Central memory CD8-positive, alpha-beta T cell (primary cell): ENCODE measurements at regions not wholly inside any gene's neighbourhood (a gene's known extent, or its start where the extent isn't known, plus 50 kb on each side); places are given as distances from the start of the nearest gene placed in this dataset.

Experiments
- ATAC-seq: fragments of 150-1000 bp; cut with Tn5 transposase; replicated peaks from 2 replicates; pipeline ENCODE4 v1.10.0; 2022; ENCODE audit warnings: mild to moderate bottlenecking, moderate FRiP score, moderate number of reproducible peaks; ENCODE audit not compliant: poor library complexity, severe bottlenecking; ENCODE audit errors: extremely low read depth
- DNase-seq, 2 donors: peaks; one replicate each; pipeline ENCODE4 v3.0.0; 2021; ENCODE audit warnings: low spot score in 2 of 2
- H3K27ac Mint-ChIP-seq: one replicate; pipeline ENCODE4 v1.8.0; 2022; ENCODE audit warnings: low read depth, mild to moderate bottlenecking, moderate library complexity, mixed read lengths
- H3K27me3 Mint-ChIP-seq: one replicate; pipeline ENCODE4 v1.8.0; 2022; ENCODE audit warnings: mixed read lengths
- H3K36me3 Mint-ChIP-seq: one replicate; pipeline ENCODE4 v1.8.0; 2022; ENCODE audit warnings: mild to moderate bottlenecking, moderate library complexity, mixed read lengths; ENCODE audit not compliant: insufficient read depth
- H3K4me1 Mint-ChIP-seq: one replicate; pipeline ENCODE4 v1.8.0; 2022; ENCODE audit warnings: mixed read lengths
- H3K4me3 Mint-ChIP-seq: one replicate; pipeline ENCODE4 v1.8.0; 2022; ENCODE audit warnings: mild to moderate bottlenecking, moderate library complexity, mixed read lengths
- H3K9me3 Mint-ChIP-seq: one replicate; pipeline ENCODE4 v1.8.0; 2022; ENCODE audit warnings: mixed read lengths

DNA sequence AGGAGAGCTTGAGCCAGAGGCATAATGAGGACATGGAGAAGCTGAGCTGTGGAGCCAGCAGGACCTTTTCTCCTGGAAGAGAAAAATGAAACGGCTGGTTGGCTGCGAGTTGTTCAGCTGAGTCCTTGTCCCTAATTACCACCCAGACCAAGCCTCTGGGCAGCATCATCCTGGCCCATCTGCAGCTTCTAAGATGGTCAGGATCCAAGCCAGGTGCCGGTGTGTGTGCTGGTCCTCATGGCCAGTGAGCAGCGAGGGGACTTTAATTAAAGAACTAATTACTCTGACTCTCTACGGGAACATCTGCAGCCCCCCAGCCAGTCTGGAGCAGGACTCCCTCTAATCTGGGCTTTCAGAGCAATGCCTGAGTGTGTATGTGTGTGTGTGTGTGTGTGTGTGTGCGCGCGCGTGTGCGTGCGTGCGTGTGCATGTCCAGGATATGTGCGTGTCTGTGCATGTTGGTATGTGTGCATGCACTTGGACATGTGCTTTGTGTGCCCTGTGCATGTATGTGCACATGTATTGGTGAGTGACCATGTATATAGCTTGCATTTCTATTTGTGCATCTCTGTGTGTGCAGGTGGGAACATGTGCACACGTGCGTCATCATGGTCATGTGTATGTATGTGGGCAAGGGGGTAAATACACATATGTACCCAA is 173.9 kb downstream of the DHX35 start:
- ATAC-seq, result no peak
- Mint-ChIP-seq H3K36me3 (peaks cover 2% of the 10 kb centered on the region), H3K4me3 (no peak overlapping the region), H3K4me1 (no peaks in the 10 kb centered on the region), H3K27me3 (peaks cover 37% of the 10 kb centered on the region), H3K27ac (no peak overlapping the region), H3K9me3 (no peaks in the 10 kb centered on the region)
- DNase-seq, result no peak

DNA sequence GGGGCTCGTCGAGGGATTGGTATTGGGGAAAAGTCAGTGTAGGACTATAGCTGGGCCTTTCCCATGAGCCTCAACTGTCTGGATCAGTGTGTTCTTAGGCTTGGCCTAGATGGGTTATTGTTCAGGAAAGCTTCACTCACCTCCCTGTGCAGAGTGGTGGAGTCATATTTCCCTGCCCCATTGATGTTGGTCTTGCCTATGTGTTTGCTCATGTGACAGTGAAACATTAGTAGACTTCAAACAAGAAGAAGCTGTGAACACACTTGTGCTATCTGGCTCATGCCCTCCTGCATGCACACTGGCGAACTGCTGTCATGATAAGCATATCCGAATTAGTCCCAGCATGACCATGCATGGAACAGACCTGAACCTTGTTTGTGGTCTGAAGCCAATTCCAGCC is 171.1 kb downstream of the DHX35 start:
- Mint-ChIP-seq H3K36me3 (no peaks in the 10 kb centered on the region), H3K9me3 (no peaks in the 10 kb centered on the region), H3K27ac (no peak overlapping the region), H3K4me3 (no peak overlapping the region), H3K27me3 (peaks cover 16% of the 10 kb centered on the region), H3K4me1 (no peaks in the 10 kb centered on the region)
- DNase-seq (no peak), ATAC-seq (no peak)

DNA sequence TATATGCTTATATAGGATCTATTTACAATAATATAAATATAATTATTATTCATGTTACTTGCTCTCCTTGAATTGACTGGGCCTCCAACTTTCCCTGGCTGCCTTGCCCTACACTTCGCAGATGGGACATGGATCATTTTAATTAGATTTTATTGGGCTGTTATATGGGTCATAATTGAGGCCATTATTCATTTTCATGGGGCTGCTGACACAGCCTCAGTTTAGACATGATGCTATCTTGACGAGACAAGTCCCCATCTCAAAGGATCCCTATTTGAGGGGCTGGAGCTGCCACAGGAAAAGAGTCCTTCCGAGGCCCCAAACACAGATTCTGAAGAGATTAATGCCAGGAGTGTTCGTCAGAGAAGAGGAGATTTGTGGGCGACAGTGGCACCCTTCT is 170.4 kb downstream of the DHX35 start:
- H3K9me3 Mint-ChIP-seq, result no peaks in the 10 kb centered on the region
- no peak for DNase-seq
- no peaks in the 10 kb centered on the region for H3K4me1 Mint-ChIP-seq
- no peak overlapping the region for H3K4me3 Mint-ChIP-seq
- peaks cover 11% of the 10 kb centered on the region for H3K27me3 Mint-ChIP-seq
- H3K27ac Mint-ChIP-seq, result no peak overlapping the region
- no peaks in the 10 kb centered on the region for H3K36me3 Mint-ChIP-seq
- no peak for ATAC-seq

DNA sequence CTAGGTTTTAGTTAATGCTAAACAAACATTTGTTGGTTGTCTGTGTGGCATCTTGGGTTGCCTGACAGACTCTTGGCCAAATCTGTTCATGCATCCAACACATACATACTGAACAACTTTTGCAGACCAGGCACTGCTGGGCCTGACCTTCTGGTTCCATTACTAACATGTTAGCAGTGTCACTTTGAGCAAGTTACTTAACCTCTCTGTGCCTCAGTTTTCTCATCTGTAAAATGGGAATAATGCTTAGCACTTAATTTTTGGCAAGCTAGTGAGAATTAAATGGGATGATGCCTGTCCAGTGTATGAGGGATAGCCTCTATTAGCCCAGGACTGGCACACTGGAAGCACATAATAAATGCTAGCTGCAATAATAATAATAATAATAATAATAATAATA is 169.9 kb downstream of the DHX35 start:
- Mint-ChIP-seq H3K4me1 (no peaks in the 10 kb centered on the region), H3K27me3 (peaks cover 7% of the 10 kb centered on the region), H3K27ac (no peak overlapping the region), H3K36me3 (no peaks in the 10 kb centered on the region), H3K9me3 (no peaks in the 10 kb centered on the region), H3K4me3 (no peak overlapping the region)
- DNase-seq (no peak), ATAC-seq (no peak)

DNA sequence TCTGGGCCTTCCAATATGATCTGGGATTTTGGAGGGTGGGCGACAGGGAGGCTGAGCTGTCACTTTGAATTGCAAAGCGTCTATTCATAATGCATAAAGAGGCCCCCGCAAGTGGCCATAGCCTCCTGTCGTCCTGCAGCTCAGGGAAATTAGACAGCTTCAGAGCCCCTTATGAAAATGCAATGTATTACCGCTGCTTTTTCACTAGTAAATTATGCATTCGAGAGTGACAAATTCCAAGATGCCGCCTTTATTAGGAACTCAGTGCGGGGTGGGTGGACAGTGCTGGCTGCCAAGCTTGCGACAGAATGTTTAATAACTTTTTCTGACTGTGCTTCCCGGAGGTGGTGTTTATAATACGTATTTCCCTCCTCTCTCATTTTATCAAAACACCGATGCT is 168.5 kb downstream of the DHX35 start:
- no peak overlapping the region for H3K4me3 Mint-ChIP-seq
- no peaks in the 10 kb centered on the region for H3K4me1 Mint-ChIP-seq
- no peak for DNase-seq
- H3K36me3 Mint-ChIP-seq, result no peaks in the 10 kb centered on the region
- no peak for ATAC-seq
- no peak overlapping the region for H3K27ac Mint-ChIP-seq
- H3K9me3 Mint-ChIP-seq, result no peaks in the 10 kb centered on the region
- peaks cover 3% of the 10 kb centered on the region for H3K27me3 Mint-ChIP-seq

DNA sequence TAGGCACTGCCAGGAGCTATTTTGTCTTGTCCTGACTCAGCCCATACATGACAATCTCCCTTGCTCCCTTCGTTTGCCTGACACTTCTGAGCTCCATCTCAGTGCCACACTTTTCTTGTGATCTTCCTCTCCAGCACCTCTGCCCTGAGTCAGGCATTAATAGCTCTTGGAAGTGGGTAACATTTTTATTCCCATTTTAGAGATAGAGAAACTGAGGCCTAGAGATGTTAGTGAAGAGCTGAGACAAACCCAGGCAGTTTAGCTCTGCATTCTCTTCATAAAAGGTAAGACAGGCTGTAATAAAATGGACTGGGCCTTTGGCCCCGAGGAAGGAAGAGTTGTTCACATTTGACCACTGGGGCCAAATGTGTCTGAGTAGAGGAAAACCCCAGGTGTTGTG is 167.4 kb downstream of the DHX35 start:
- no peaks in the 10 kb centered on the region for H3K9me3 Mint-ChIP-seq
- H3K36me3 Mint-ChIP-seq, result no peaks in the 10 kb centered on the region
- peaks cover 8% of the 10 kb centered on the region for H3K27me3 Mint-ChIP-seq
- no peak overlapping the region for H3K4me3 Mint-ChIP-seq
- DNase-seq, result no peak
- H3K27ac Mint-ChIP-seq, result no peak overlapping the region
- H3K4me1 Mint-ChIP-seq, result no peaks in the 10 kb centered on the region
- no peak for ATAC-seq

DNA sequence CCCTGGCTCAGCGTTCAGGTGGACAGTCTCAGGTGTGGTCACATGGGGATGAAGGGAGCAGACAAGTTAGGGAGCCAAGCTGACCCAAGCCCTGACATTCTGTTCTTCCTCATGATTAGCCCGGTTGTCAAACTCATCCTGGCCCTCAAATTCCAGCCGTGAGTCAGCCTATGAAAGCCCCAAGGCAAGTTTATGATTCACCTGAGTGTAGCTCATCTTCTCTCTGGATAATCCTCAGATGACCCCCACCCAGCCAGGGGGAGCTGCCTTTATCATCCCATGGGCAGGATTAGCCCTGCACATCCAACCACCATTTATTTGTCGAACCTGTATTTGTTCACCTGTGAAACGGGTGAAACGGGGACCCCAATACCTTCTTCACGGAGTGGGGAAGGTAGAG is 161.9 kb downstream of the DHX35 start:
- Mint-ChIP-seq H3K4me1 (no peaks in the 10 kb centered on the region), H3K27me3 (peaks cover 58% of the 10 kb centered on the region), H3K4me3 (no peak overlapping the region), H3K27ac (no peak overlapping the region), H3K9me3 (no peaks in the 10 kb centered on the region), H3K36me3 (no peaks in the 10 kb centered on the region)
- DNase-seq, result no peak
- ATAC-seq, result no peak

DNA sequence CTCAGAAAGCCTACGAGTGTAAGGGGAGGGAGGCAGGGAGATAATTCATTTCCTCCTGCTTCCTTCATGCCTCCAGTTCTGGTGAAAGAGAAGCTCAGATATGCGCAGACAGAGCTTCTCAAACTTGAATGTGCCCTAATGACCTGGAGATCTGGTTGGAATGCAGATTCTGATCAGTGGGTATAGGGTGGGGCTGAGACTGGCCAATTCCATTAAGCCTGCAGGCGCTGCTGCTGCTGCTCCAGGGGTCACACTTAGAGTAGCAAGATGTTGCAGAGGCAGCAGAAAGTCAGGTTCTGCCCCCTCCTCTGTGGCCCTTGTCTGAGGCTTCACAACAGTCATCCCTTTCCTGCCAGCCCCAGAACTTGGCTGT is 161.0 kb downstream of the DHX35 start:
- DNase-seq (no peak), ATAC-seq (no peak)
- H3K36me3 Mint-ChIP-seq, result no peaks in the 10 kb centered on the region
- H3K27me3 Mint-ChIP-seq, result peaks cover 64% of the 10 kb centered on the region
- H3K4me1 Mint-ChIP-seq, result no peaks in the 10 kb centered on the region
- H3K4me3 Mint-ChIP-seq, result no peak overlapping the region
- no peaks in the 10 kb centered on the region for H3K9me3 Mint-ChIP-seq
- H3K27ac Mint-ChIP-seq, result no peak overlapping the region

DNA sequence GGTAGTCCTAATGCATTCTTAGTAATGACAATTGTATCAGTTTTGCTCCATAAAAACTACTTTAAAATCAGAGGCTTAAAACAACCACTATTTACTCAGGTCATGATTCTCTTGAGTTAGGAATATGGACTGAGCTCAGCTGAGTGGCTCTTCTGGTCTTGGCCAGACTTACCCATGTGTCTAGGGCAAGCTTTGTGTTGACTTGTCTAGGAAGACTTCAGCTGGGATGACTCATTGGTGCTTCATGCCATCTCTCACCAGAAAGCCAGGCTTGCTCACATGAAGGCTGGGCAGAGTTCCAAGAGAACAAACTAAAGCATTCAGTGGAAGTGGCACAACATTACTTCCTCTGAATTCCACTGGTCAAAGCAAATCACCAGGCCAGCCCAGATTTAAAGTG is 155.3 kb downstream of the DHX35 start:
- Mint-ChIP-seq H3K27me3 (peaks cover 80% of the 10 kb centered on the region), H3K4me1 (no peaks in the 10 kb centered on the region), H3K4me3 (no peak overlapping the region), H3K27ac (no peak overlapping the region), H3K36me3 (no peaks in the 10 kb centered on the region), H3K9me3 (no peaks in the 10 kb centered on the region)
- no peak for ATAC-seq
- DNase-seq, result no peak

DNA sequence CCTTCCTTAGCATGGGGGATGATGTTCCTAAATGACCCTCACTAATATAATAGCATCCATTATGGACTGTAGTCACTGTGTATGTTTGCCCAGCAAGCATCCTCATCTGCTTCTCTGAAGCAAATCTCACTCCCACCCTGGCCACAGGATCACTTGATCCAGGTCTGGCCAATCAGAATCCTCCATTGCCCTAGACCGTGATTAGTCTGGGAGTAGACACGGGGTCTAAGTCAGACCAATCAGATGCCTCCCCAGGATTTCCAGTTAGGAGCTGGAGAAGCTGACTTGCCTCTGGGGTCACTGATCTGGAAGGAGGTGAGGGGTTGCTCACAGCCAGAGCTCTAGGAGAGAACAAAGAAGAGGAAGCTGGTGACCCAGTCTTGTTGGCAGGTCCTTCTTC is 153.9 kb downstream of the DHX35 start:
- DNase-seq, result no peak
- Mint-ChIP-seq H3K36me3 (no peaks in the 10 kb centered on the region), H3K27ac (no peak overlapping the region), H3K27me3 (peaks cover 80% of the 10 kb centered on the region), H3K4me3 (no peak overlapping the region), H3K9me3 (no peaks in the 10 kb centered on the region), H3K4me1 (no peaks in the 10 kb centered on the region)
- no peak for ATAC-seq

DNA sequence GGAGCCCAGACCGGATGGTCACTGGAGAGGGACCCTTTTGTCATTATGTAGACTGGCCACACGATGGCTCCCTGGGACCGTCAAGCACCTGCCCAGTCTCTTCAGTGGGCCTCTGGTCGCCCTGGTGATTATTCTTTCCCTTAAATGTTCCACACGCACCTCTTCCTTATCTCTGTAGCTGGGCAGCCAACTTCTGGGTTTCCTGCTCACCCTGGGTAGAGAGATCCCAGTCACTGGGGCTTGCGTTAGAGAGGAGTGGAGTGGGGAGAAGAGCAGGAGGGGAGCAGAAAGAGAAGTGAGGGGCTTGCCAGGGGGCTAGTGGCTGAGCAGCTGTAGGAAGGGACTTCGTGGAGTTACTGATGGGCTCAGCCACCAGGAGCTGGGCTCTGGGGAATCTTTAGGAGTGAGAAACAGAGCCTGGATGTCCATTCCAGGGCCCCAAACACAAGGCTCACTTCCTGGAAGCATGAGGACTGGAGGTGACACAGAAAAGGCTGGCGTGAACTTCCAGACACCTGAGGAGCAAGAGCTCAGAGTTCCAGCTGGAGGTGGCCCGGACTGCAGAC is 150.1 kb downstream of the DHX35 start:
- Mint-ChIP-seq H3K9me3 (no peaks in the 10 kb centered on the region), H3K4me1 (no peaks in the 10 kb centered on the region), H3K36me3 (no peaks in the 10 kb centered on the region), H3K27me3 (peaks cover 90% of the 10 kb centered on the region), H3K4me3 (no peak overlapping the region), H3K27ac (no peak overlapping the region)
- no peak for ATAC-seq
- no peak for DNase-seq

DNA sequence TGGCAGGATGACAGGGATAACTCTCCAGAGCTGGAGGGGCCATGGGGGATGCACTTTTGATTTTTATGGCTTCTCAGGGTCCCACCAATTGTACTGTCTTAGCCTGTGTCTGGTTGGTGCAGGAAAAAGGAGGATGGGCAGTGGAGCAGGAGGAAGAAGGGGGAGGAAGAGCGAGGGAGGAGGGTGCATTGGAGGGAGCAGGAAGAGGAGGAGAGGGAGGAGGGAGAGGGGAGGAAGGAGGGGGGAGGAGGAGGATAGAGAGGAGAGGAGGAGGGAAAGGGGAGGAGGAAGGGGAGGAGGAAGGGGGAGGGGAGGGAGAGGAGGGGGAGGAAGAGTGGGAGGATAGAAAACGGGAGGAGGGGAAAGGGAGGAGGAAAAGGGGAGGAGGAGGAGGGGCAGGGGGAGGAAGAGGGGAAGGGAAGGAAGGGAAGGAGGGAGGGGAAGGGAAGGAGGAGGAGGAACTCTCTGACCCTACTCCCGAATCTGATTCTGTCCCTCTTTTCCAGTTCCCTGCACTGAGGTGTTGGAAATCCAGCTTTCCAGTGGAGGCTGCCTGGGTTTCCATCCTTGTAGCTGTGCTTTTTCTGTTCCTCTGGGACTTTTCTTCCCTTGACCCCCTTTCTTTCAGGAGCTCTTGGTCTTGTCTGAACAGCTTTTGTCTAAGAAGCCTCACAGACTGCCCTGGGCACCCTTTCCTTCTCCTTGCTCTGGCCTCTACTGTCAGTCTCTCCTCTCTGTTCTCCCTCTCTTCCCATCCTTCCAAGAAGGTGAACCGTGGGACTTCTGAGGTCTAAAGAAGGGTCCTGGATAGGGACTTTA is 149.4 kb downstream of the DHX35 start:
- ATAC-seq (no peak), DNase-seq (no peak)
- Mint-ChIP-seq H3K4me3 (no peak overlapping the region), H3K9me3 (no peaks in the 10 kb centered on the region), H3K36me3 (no peaks in the 10 kb centered on the region), H3K4me1 (no peaks in the 10 kb centered on the region), H3K27ac (no peak overlapping the region), H3K27me3 (peaks cover 90% of the 10 kb centered on the region)

DNA sequence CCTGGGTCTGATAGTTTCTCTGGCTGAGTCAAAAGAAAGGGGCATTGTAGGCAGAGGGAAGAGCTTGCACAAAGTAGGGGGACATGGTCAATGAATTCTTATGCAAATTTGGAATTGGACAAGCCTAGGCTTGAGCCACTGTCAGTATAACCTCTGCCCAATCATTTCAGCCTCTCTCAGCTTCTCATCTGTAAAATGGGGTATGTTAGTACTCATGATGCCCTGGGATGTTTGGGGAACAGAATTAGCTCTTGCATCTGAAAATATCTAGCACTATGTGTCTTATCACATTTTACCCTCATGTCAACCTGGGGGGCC is 148.6 kb downstream of the DHX35 start:
- H3K36me3 Mint-ChIP-seq, result no peaks in the 10 kb centered on the region
- H3K4me3 Mint-ChIP-seq, result no peak overlapping the region
- no peaks in the 10 kb centered on the region for H3K4me1 Mint-ChIP-seq
- no peak overlapping the region for H3K27ac Mint-ChIP-seq
- no peaks in the 10 kb centered on the region for H3K9me3 Mint-ChIP-seq
- peaks cover 93% of the 10 kb centered on the region for H3K27me3 Mint-ChIP-seq
- ATAC-seq, result no peak
- no peak for DNase-seq
